WI38 (cell line): ENCODE measurements at regions not wholly inside any gene's neighbourhood (a gene's known extent, or its start where the extent isn't known, plus 50 kb on each side); places are given as distances from the start of the nearest gene placed in this dataset.

Source experiments
- H3K4me3 ChIP-seq: 2 replicates; pipeline ENCODE4 v1.5.1; 2011; ENCODE audit warnings: low read depth, mild to moderate bottlenecking, control low read depth, low read length
- CTCF ChIP-seq: IDR thresholded peaks from 2 replicates; pipeline ENCODE4 v1.5.1; 2012; ENCODE audit warnings: low read depth, mild to moderate bottlenecking, control low read depth, low read length

GRCh38 chr18:25962919-25963318 is 127.5 kb downstream of the SS18 start:
- TF ChIP-seq CTCF, result no peak
- no peak overlapping the region for H3K4me3 ChIP-seq

GRCh38 chr18:25962176-25962575 is 128.2 kb downstream of the SS18 start:
- no peak for TF ChIP-seq CTCF

GRCh38 chr18:25957017-25957416 is 133.4 kb downstream of the SS18 start:
- TF ChIP-seq CTCF, result no peak
- H3K4me3 ChIP-seq, result no peak overlapping the region

More at GRCh38 chr18:25962176-25962575, 128.2 kb downstream of the SS18 start:
- H3K4me3 ChIP-seq, result no peak overlapping the region

- H3K4me3 ChIP-seq, result no peak overlapping the region
- no peak for TF ChIP-seq CTCF
Observed at GRCh38 chr18:25953111-25953510, 137.3 kb downstream of the SS18 start.

- H3K4me3 ChIP-seq, result no peak overlapping the region
- no peak for TF ChIP-seq CTCF
Observed at GRCh38 chr18:25950321-25950720, 140.1 kb downstream of the SS18 start.

GRCh38 chr18:25946540-25946939 is 143.9 kb downstream of the SS18 start:
- TF ChIP-seq CTCF, result no peak
- H3K4me3 ChIP-seq, result no peak overlapping the region

GRCh38 chr18:25935356-25935755 is 155.1 kb downstream of the SS18 start:
- H3K4me3 ChIP-seq, result no peak overlapping the region

More at GRCh38 chr18:25935356-25935755, 155.1 kb downstream of the SS18 start:
- no peak for TF ChIP-seq CTCF
